HG03039 (cell line): ENCODE measurements at regions not wholly inside any gene's neighbourhood (a gene's known extent, or its start where the extent isn't known, plus 50 kb on each side); places are given as distances from the start of the nearest gene placed in this dataset.

Experiments
- ATAC-seq: cut with Tn5 transposase; IDR thresholded peaks from one replicate; pipeline ENCODE4 v1.9.1; 2021; ENCODE audit warnings: mild to moderate bottlenecking, moderate library complexity; ENCODE audit not compliant: unreplicated experiment

DNA sequence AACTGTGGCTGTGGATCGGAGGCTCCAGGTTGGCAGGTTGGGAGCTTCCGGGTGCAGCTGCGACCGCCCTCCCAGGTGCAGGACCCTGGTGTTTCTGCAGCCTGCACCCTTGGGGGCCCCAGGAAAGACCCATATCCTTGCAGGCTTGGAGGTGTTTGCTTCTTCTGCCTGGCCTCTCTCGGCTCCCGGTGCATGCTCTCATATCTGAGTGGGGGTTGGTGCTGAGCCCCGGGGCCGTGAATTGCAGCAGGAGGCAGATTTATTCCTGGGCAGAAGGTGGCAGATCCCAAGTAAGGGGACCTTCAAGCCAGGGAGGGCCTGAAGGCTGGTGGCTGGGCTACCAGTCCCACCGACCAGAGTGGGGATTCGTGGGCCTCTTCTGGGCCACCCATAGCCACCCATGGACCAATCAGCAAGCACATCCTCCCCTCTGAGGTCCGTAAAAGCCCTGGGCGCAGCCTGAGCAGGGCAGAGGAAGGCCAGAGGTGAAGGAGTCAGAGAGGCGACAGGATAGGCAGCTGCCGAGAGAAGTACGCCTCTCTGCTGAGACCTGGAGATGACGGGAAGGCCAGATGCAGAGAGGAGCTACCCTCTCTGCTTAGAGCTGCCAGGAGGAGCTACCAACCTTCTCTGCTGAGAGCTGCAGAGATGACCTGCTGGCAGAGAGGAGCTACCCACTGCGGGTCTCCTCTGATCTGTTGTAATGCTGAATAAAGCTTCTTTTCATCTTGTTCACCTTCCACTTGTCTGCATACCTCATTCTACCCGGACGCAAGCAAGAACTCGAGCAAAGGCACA, 1279.0 kb upstream of the LRRTM1 start:
- no peak for ATAC-seq

DNA sequence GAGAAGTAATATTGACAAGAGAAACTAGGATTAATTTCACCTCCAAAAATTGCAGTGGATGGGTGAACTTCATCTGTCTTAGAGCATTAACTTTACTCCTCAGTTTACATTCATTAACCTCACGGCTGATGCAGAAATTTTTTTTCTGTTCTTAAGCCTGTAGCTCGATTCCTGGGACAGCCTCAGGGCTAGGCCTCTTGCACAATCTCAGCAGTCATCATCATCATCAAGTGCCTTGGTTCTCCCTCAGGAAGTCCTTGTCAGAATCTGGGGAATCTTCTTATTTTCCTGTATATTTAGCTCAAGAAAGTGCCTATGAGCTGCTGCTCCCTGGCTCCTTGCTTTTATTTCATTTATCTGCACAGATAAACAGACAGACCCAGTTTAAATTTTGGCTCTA, 1272.2 kb upstream of the LRRTM1 start:
- no peak for ATAC-seq

DNA sequence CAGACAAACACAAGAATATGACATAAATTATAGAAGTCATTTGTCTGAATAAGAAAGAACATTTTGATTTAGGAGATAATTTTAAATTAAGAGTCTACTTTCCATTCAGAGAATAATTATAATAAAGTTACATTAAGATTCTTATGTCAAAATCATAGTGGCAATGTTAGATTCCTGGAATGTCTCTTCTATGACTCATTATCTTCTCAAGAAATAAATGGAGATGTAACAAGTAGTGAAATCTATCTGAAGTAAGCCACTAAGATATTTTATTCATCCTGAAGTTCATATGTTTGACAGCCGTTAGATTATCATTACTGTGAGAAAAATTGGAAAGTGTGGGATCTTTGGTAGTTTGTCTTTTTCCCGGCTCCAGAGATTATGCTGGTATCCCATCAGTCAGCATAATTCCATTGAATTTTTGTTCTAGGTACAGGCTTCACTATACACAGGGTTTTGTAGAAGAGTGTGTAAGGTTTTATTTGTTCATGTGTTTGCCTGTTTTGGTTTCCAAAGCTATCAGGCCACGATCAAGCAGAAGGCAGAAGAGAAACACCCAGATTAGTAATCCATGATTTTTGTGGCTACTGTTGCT, 1246.6 kb upstream of the LRRTM1 start:
- ATAC-seq = no peak

DNA sequence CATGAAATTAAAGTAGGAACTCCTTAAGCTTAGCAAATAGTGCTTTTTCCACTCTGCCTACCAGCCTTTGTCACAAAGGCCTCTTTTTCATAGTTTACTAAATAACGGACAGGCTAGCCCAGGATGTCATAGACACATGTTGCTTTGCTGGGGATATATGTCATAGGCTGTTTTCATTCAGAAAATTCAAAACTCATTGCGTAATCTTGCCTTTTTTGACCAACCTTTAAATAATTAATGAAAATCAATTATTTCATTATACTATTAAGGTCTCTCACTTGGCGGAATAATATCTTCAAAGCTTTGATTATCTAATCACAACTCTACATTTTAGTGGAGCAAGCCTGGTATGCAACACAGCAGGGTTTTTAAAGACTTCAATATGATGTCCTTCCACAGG, 1245.7 kb upstream of the LRRTM1 start:
- no peak for ATAC-seq

DNA sequence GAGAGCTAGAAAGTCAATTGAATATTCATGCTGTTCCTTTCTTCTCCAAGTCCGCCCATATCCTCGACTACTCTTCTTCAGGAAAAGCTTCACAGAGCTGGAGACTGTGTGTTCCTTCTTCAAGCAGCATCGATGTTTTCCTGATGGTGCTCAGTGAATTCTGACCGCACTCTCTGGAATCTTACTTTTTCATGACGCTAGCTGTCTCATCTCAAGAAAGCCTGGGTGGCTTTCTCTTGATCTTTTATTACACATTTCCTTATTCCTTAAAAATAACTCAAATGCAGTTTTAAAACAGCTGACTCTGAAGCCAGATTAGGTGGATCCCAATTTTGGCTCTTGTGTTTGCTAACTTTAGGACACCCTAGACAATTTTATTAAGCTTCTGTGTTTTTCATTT, 1245.1 kb upstream of the LRRTM1 start:
- ATAC-seq = no peak

DNA sequence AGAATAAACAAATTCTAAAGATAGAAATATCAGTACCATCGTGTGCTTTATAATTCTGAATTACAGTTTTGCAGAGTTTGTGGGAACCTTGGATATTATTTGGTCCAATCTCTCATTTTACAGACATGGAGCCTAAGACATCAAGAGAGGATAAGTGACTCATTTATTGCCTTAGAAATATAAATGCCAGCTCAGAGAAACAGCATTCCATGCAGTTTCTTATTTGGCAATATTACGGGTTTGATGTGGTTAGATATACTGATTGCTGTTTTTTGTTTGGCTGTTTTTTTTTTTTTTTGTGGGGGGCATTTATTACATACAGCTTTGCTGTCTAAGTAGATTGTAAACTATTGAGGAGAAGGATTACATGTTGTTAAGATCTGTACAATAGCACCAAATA, 1241.1 kb upstream of the LRRTM1 start:
- ATAC-seq = no peak

DNA sequence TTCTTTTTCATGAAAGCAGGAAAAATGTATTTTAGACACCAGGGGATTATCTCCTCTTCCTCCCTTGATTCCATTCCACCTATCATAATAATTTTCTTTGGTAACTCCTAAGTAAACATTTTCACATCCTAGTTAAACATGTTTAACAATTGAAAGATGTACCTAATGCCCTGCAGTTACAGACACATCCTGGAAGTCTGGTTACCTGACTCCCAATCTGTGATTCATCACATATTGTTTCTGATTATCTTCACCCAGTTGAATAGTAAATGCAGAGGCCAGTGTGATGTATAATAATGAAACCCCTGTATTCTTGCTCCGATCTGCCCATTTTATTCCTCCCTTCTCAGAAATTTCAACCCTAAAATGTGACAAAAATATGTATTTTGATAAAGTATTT, 1237.6 kb upstream of the LRRTM1 start:
- no peak for ATAC-seq

DNA sequence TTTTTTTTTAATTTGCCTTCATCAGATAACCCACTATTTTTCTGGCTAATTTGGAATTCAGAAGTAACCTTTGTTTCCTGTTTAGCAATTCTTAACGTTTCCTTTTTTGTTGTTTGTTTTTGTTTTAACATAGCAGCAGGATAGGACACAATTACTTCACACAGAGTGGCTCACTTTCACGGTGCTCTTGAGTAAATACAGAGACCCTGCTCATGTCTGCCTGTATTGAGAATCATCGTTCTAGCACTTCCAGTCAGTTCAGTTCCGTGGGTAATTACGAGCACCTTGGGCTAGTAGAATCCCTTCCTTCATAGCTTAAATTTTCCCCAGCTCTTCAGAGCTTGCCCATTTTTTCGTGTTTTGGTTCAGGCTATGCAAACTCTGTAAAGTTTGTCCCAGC, 1225.4 kb upstream of the LRRTM1 start:
- ATAC-seq = no peak

DNA sequence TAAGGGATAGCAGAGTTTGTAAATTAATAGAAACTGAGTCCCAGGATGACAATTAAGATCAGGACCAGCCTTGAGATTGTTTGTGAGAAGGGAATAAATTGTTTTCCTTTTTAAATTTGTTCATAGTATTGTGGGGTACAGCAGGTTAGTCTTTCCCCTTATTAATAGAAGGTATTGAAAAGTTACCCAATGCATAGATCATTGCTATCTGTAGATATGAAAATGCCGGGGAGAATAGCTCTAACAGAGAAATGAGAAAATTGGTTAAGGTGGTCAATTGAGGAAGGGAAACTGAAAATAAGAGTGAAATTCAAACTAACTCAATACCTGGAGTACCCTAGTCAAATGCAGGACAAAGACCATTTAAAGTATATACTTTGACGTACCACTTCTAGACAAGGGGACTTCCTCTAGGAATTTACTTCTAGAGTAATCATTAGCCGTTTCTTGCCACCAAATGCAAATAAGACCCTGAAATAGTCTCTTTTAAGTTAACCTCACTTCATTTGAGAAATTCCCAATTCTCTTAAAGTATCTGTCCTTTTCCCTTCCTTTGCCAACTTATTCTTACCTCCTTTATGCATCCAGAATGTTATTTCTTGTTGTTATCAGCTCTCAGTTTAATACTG, 1224.4 kb upstream of the LRRTM1 start:
- ATAC-seq = no peak

DNA sequence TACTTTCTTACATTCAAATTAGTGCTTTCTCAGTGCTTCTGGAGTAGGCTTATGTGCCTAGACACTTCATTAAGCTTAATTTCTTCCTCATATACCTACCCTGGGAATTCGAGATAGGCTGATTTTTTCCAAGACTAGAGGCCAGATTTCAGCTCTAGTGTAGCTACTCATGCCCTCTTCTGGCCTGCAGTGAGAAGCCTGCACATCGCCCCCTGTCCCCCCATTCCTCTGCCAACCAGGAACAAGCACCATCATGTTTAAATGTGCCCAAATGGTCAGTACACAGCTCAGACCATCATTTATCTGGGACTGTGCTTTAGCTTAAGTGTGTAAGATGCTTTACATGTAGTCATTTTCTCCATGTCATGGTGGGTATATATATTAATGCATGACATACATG, 1218.8 kb upstream of the LRRTM1 start:
- no peak for ATAC-seq

DNA sequence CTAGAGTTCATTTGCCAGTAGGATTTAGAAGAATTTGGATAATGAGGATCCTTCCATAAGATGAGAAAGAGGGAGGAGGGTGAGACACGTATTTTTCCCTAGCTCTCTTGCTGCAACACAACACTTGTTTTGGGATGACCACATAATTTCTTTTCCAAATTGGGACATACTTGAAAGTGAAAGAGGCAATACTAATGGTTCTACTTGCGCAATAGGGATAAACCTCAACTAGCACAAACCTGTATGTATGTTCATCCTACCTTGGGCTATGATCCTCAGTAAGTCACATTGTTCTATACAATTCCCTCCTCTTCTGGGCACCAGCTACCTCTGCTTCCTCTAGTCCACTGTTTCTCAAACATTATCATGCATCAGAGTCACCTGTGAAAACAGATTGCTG, 1208.8 kb upstream of the LRRTM1 start:
- ATAC-seq = no peak

DNA sequence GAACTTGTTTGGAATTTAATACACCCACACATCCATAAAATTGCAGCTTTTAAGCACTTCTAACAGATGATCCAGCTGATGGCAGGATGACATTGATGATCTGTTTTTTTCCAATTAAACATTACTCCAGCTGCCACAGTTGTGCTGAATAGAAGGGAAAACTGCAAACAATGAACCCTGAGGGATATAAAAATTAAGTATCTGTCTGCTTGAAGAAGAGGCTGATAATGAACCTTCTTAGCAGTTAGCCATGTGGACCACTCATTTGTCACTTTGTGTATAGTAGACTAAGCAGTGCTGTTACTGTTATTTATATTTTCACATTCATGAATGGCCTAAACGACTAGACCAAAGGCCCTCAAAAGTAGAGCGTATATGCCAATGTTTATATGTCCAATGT, 1201.0 kb upstream of the LRRTM1 start:
- ATAC-seq = no peak

DNA sequence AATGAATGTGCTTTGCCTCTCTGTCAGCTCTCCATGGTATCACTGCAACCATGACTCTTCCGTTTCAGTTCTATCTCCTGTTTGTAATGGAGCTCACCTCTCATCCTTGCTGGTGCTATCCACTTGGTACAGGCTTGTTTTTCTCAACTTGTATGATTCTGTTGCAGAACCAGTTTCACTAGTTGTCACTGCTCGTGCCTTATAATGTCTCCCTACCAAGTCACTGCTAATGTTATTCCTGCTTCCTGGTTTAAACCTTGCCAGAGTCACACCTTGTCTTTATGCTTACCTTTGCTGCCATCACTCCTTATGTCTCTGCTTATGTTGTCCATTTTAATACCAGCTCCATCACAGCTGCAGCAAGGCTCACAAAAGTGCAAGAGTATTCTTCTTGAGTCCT, 1191.0 kb upstream of the LRRTM1 start:
- no peak for ATAC-seq

DNA sequence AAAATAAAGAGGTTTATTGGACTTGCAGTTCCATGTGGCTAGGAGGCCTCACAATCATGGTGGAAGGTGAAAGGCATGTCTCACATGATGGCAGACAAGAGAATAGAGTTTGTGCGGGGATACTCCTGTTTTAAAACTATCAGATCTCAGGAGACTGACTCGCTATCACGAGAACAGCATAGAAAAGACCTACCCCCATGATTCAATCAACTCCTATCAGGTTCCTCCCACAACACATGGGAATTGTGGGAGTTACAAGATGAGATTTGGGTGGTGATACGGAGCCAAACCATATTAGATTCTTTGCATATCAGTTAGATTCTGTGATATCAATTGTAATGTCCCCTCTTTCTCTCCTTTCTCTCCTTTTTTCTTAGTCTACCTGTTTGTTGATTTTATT, 1178.7 kb upstream of the LRRTM1 start:
- ATAC-seq = no peak

DNA sequence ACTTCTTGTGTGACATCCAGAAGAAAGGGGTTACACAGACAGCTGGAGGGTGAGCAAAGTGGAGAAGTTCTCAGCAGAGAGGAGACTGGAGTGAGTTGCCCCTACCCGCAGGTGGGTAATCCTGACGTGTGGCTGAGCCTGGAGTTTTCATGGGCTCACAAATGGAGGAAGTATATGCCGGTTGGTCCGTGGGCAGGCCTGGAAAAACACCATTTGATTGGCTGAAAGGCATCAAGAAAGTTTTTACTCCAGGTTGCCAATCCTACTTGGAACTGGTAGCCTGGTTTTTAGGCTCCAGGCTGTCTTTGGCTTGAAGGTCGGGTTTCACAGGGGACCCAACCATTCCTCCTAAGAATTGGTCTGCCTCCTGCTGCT, 1177.4 kb upstream of the LRRTM1 start:
- no peak for ATAC-seq

DNA sequence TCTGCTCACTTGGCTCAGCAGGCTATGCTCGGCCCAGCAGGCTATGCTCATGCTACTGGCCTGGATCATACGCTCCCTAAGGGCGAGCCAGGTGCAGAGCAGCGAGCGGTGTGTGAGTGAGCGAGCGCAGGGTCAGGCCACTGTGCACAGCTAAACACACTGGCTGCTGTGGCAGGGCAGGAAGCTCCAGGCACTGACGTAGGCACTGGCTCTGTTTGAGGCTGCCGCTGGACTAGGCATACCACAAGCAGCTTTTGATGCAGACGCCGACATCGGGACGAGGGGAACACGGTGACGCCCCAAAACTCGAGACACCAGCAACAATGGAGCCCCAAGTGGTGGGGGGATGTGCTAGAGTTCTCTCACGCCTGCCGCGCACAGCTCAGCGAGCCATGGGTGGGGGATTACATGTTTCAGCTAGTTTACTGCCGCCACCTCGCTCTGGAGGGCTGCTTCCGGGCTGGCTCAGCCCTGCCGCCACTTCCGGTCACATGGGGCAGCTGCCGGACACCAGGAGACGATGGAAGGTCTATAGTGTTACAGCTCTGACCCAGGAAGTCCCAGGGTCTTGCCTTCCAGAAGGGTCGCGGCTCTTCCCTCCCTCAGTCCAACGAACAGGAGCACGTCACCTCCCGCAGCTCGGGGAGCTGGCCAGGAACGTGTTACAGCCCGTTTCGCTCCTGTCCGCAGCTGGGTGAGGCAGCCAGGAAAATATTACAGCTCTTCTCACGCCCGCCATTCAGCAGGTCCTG, 1176.9 kb upstream of the LRRTM1 start:
- ATAC-seq = no peak

DNA sequence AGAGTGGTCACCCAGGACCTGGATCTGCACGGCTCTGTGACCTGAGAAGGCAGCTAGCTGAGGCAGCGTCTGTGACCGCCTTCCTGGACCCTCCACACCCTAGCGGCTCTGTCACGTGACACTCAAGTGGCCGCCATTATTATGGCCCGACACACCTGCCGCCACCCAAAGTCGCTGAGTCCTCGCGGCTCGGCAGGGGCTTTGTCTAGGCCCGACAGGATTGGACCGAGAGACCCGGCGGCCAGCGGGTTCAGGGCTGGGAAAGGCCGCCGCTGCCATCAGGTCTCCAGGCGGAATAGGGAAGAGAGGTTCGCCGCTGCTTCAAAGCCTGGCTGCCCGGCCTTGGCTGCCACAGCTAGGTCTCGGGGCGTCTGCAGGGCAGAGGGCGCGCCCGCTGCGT, 1162.5 kb upstream of the LRRTM1 start:
- ATAC-seq = no peak

DNA sequence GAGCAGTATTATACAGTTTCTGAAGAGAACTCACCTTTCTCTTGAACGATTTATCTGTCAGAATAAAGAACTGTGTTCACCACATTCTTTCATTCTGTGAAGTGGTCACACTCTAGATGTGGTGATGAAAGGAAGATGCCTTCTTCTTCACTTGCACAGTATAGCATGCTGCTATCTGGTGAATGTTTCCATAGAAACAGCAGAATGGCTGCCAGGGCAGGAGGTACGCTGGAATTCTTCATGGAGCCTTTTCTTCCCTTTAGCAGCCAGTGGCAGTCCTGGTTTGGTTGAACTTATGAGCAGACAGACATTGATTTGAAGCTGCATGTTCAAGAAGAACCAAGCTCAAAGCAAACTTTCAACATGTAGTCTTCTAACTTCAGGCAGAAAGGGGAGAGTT, 1157.9 kb upstream of the LRRTM1 start:
- ATAC-seq = no peak

DNA sequence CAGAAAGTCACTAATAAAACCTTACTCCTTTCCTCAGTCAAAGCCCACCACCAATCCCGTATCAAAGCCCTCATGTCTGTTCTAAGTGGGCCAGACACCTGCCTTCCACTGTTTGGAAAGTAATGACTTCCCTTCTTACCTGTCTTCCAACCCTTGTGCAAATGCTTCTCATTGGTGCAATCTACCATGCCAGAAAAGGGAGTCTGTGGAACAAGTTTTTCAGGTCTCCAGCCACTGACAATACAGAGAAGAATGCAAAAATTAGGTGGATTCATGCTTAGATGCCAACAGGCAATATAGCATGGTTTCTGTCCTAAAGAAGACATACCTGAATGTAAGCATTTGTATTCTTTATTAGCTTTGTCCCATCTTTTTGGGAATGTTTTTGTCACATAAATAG, 1140.6 kb upstream of the LRRTM1 start:
- ATAC-seq = no peak

DNA sequence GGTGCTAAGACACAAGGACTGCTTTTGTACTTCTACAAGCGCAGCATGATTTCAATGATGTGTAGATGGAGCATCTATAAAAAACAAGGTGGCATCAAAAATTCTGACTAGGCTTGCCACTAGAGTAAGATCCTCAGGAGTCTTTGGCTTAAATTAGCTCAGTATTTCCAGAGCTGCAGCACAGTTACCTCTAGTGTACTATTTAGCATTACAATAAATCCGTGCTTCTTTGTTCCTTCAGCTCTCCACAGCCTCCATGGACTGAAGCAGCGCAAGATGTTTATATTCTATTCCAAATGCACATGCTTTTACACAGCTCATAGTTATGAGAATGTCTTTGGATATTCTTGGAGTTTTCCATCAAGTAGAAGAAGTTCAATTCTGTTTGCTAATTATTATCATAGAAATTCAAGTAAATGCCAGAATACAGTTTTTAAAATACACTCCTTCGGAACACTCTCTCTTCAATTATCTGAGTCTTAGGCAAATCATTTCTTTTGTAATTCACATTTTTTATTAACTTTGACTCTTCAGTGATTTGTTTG, 1133.0 kb upstream of the LRRTM1 start:
- ATAC-seq = no peak

DNA sequence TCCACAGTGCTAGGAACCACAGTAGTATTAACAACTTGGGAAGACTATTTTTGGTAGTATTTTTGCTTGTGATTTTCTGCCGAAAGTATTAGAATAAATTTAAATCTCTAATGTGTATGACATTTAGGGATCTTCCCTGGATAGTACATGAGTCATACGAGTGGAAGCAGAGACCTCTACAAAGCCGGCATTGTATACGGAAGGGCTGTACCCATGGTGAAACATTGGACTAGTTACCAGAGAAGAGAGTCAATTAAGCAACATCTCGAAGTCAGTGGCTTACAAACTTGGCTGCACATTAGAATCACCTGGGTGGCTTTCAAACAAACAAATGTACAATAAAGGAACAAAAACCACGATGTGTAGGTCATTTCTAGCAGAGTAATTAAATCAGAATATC, 1131.7 kb upstream of the LRRTM1 start:
- ATAC-seq = no peak

DNA sequence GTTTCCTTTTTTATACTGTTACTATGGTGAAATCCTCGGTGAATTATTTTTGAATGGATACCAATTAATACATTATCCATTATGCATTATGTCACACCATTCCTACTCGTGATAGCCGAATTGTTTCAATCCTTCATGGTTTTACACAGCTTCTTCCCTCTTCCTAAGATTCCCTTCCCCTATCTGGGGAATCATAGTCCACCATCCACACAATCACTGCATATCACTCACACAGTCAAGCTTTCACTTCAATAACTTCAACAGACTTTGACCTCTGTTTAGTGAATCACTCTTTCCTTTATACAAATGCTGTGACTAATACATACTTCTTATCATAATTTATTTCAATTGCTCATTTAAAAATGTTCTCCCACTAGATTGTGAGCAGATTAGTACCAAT, 1108.1 kb upstream of the LRRTM1 start:
- ATAC-seq = no peak
